ENCODE measurements at regions not wholly inside any gene's neighbourhood (a gene's known extent, or its start where the extent isn't known, plus 50 kb on each side); places are given as distances from the start of the nearest gene placed in this dataset.

DNA sequence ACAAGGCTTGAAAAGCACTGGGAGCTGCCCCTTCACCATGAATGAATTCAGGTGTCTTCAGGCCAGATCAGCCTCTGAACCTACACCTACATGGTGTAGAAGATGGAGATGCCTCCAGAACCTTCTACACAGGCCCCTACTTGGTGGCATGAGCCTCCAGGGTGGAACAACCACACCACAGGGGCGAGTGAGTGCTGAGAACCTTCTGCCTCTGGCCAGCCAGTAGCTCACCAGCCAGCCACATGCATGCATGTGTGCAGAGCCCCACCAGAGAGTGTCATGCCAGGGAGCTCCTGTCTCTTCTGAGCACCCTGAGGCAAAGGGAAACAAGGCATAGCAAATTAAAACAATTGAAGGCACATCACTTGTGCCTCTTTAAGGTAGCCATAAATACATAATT, 161.8 kb upstream of the TOPAZ1 start:
- ATAC-seq (no peak), DNase-seq (ENCODE audit: missing footprints) (no peak)
- intact Hi-C loops (cut with DNase I), result no loop called here

- intact Hi-C loops (cut with DNase I), result no loop called here
- DNase-seq (ENCODE audit: missing footprints), result no peak
- ATAC-seq, result no peak
Observed at GRCh38 chr3:44080474-44081072, 161.1 kb upstream of the TOPAZ1 start.

DNA sequence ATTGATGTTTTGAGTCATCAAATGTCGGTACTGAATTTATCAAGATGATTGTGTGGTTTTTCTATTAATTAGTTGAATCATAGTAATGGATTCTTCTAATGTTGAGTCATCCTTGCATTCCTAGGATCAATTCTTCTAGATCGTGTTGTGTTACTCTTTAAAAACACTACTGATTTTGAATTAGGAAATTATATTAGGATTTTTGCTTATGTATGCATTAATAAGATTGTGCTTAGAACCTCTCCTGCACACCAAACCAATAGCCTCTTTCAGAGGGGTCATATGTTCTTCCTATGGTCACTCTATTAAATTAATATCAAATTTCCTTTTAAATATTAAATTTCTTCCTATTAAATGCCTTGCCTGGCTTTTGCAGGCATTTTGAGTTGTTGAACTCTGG, 151.7 kb upstream of the TOPAZ1 start:
- ATAC-seq, result no peak
- intact Hi-C loops (cut with DNase I), result no loop called here
- DNase-seq (ENCODE audit: missing footprints), result no peak

DNA sequence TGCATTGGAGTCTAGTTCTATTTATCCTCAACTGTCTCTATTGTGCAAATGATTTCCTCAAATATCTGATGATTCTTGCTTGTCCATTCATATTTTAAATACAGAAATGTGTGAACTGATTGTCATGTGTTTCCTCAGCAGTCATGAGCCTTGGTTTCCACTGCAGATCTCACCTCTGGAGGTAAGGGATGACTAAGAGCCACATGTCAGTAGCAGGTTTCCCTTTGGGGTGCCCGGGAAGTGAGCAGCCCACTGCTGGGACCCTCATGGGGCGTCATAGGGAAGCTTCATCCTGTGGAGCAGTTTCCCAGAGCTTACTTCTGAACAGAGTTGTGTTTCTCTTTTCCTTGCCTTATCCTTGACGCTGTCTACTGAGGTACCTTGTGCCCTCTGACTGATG, 149.2 kb upstream of the TOPAZ1 start:
- intact Hi-C loops (cut with DNase I), result no loop called here
- DNase-seq (ENCODE audit: missing footprints) (no peak), ATAC-seq (no peak)

GRCh38 chr3:44093531-44093930, 148.2 kb upstream of the TOPAZ1 start:
- DNase-seq (ENCODE audit: missing footprints) (no peak), ATAC-seq (no peak)
- intact Hi-C loops (cut with DNase I), result no loop called here

GRCh38 chr3:44098656-44099415, 142.8 kb upstream of the TOPAZ1 start:
- ATAC-seq (no peak), DNase-seq (ENCODE audit: missing footprints) (no peak)
- intact Hi-C loops (cut with DNase I), result no loop called here

GRCh38 chr3:44099566-44100297, 142.0 kb upstream of the TOPAZ1 start:
- no peak for ATAC-seq
- intact Hi-C loops (cut with DNase I), result no loop called here
- no peak for DNase-seq (ENCODE audit: missing footprints)

GRCh38 chr3:44100298-44100695, 141.4 kb upstream of the TOPAZ1 start:
- ATAC-seq (no peak), DNase-seq (ENCODE audit: missing footprints) (no peak)
- intact Hi-C loops (cut with DNase I), result no loop called here

- intact Hi-C loops (cut with DNase I), result no loop called here
- ATAC-seq (no peak), DNase-seq (ENCODE audit: missing footprints) (no peak)
Observed at GRCh38 chr3:44104043-44104442, 137.6 kb upstream of the TOPAZ1 start.

DNA sequence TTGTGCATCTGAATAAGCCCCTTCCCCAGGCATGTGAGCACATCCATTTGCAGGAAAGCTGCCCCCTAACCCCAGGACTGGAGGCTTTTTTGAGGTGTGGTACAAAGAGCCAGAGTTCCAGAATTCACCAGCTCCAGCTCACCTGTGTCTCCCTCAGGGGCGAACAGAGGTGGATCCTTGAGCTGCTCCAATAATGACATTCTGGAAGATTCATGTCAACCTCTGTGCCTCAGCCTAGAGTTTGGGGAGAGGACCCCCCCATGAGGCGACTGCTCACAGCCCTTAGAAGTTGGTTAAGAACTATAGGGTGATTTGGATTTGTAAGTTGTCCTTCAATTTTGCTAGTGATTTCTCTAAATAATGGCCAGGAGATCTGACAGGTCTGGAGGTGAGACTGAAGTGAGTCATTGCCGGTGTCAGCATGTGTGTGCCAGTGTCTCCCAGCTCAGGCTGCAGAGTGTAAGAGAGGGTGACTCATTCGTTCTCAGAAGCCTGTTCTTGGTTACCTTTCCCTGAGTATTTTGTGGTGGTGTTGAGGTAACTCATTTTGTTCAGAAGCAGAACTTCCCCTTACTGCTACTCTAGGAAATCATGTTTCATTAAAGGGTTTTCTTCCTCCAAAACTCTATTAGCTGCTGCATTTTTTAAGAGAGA, 136.9 kb upstream of the TOPAZ1 start:
- no peak for DNase-seq (ENCODE audit: missing footprints)
- intact Hi-C loops (cut with DNase I), result no loop called here
- ATAC-seq, result no peak

- intact Hi-C loops (cut with DNase I), result no loop called here
- no peak for ATAC-seq
- no peak for DNase-seq (ENCODE audit: missing footprints)
Observed at GRCh38 chr3:44105571-44105970, 136.1 kb upstream of the TOPAZ1 start.

DNA sequence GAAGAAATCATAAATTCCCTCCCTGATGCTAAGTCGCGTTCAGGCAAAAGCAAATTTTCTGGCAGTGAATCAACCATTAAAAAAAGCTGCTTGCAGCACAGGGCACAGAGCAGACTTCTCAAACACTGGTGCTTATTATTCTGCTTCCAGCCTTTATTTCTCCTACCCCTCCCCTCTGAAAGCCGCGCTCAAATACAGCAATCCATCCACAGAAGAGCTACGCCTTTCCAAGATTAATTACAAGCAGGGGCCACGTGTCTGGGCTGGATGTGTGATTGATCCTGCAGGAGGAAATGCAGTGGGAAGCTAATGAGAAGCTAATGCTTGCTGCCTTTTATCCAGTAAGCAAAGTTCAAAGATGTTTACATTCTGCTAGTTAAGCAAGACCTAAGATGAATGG, 134.9 kb upstream of the TOPAZ1 start:
- intact Hi-C loops (cut with DNase I), result no loop called here
- DNase-seq (ENCODE audit: missing footprints), result no peak
- no peak for ATAC-seq

DNA sequence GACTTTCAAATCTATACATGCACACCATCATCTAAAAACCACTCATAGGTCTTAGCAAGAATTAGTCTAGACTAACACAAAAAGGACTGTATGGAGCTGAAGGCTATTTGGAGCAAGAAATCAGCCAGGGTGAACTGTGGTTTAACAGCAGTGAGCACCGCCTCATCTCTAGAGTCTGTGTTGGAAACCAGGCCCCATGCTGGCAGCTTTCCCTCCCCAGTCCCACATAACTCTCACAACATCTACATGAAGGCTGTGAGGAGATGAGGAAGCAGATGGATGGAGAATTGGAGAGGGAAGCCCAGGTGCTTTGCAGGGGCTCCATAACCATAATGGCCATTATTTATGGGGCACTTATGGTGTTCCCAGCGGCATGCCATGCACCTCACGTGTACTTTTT, 133.2 kb upstream of the TOPAZ1 start:
- intact Hi-C loops (cut with DNase I), result no loop called here
- no peak for ATAC-seq

GRCh38 chr3:44109771-44110361, 131.8 kb upstream of the TOPAZ1 start:
- ATAC-seq (no peak), DNase-seq (ENCODE audit: missing footprints) (no peak)
- intact Hi-C loops (cut with DNase I), result no loop called here

More for the DNA sequence above, 133.2 kb upstream of the TOPAZ1 start:
- DNase-seq (ENCODE audit: missing footprints), result no peak

DNA sequence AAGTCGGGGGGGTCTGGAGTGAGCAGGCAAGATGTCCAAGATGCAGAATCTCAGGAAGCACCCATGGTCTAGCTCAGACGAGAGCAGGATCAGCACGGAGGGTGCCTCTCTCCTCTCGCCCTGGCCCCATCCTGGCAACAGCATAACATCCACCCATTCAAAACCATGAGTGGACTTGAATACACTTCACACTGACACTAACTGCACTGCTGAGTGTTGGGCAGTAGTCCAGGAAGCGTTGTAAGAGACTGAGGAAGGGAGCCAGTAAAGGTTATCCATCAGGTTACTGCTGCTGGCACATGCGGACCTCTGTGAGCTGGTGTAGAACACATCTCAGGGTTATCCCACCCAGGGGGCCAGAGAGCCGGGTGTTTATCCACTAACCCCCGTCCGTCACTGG, 131.0 kb upstream of the TOPAZ1 start:
- intact Hi-C loops (cut with DNase I), result no loop called here

DNA sequence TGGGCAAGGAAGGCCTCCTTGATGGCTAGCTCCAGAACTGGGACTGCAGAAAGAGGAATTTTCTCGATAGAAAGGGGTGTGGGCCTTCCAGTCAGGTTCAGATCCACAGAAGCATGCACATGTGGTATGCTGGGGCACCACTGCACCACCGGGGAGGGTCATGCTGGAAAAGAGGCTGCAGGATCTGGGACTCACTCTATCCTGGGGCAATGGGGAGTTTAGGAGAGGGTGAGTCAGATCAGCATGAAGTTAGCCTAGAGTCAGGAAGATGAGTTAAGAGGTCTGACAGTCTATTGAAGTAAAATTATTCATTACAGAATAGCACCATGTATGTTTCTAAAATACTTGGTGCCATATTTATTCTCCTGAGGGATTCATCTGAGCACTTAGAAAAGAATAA, 130.2 kb upstream of the TOPAZ1 start:
- ATAC-seq (no peak), DNase-seq (ENCODE audit: missing footprints) (no peak)
- intact Hi-C loops (cut with DNase I), result no loop called here

More for the DNA sequence above, 131.0 kb upstream of the TOPAZ1 start:
- ATAC-seq (no peak), DNase-seq (ENCODE audit: missing footprints) (no peak)

GRCh38 chr3:44114142-44114541, 127.5 kb upstream of the TOPAZ1 start:
- DNase-seq (ENCODE audit: missing footprints) (no peak), ATAC-seq (no peak)
- intact Hi-C loops (cut with DNase I), result no loop called here

GRCh38 chr3:44117239-44117638, 124.4 kb upstream of the TOPAZ1 start:
- no peak for DNase-seq (ENCODE audit: missing footprints)
- intact Hi-C loops (cut with DNase I), result no loop called here
- ATAC-seq, result no peak

- no peak for ATAC-seq
- DNase-seq (ENCODE audit: missing footprints), result no peak
- intact Hi-C loops (cut with DNase I), result no loop called here
Observed at GRCh38 chr3:44117736-44118135, 124.0 kb upstream of the TOPAZ1 start.
